ENCODE measurements at regions not wholly inside any gene's neighbourhood (a gene's known extent, or its start where the extent isn't known, plus 50 kb on each side); places are given as distances from the start of the nearest gene placed in this dataset.
"Not testable (repeated sequence)": the region's sequence is repeated elsewhere in the genome, so short reads cannot be mapped to it uniquely, and the experiment has no call there.

GRCh38 chr12:78269620-78270019, 438.9 kb downstream of the NAV3 start:
- Histone ChIP-seq H3K9me3 (ENCODE audit: control insufficient read depth in 5 of 5, low read length in 5 of 5) (no peaks in the 10 kb centered on the region), H3K4me1 (ENCODE audit: control insufficient read depth in 5 of 5, insufficient read depth in 5 of 5, low read length in 5 of 5) (no peaks in the 10 kb centered on the region), H3K9ac (ENCODE audit: low read length in 5 of 5) (no peak overlapping the region), H3K27ac (ENCODE audit: low read depth, low read length) (no peak overlapping the region), H3K4me3 (ENCODE audit: low read depth in 1 of 5, low read length in 5 of 5) (no peak overlapping the region), H3K27me3 (ENCODE audit: control insufficient read depth in 5 of 5, insufficient read depth in 4 of 5, low read length in 5 of 5) (no peaks in the 10 kb centered on the region), H3K36me3 (ENCODE audit: control insufficient read depth in 5 of 5, insufficient read depth in 5 of 5, low read length in 5 of 5) (no peaks in the 10 kb centered on the region)

DNA sequence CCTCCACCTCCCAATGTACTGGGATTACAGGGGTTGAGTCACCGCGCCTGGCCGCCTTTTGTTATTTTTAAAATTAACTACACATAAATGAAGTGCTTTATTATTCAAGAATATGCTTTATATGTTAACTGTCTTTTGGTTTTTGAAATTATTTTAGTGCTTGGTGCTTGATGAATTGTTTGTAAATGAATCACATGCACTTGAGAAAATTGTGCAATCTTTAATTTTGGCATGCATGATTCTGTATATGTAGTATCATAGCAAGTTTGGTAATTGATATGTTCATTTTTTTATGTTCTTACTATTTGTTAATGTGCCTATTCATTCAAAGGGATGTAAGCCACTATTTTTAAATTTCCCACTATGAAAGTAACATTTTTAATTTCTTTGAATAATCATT, 440.9 kb downstream of the NAV3 start:
- no peak overlapping the region for H3K4me3 ChIP-seq (ENCODE audit: low read depth in 1 of 5, low read length in 5 of 5)
- H3K27me3 ChIP-seq (ENCODE audit: control insufficient read depth in 5 of 5, insufficient read depth in 4 of 5, low read length in 5 of 5): no peaks in the 10 kb centered on the region
- H3K9me3 ChIP-seq (ENCODE audit: control insufficient read depth in 5 of 5, low read length in 5 of 5): no peaks in the 10 kb centered on the region
- no peak overlapping the region for H3K27ac ChIP-seq (ENCODE audit: low read depth, low read length)
- no peak overlapping the region for H3K9ac ChIP-seq (ENCODE audit: low read length in 5 of 5)
- H3K36me3 ChIP-seq (ENCODE audit: control insufficient read depth in 5 of 5, insufficient read depth in 5 of 5, low read length in 5 of 5): no peaks in the 10 kb centered on the region
- no peaks in the 10 kb centered on the region for H3K4me1 ChIP-seq (ENCODE audit: control insufficient read depth in 5 of 5, insufficient read depth in 5 of 5, low read length in 5 of 5)

GRCh38 chr12:78275886-78276285, 445.2 kb downstream of the NAV3 start:
- Histone ChIP-seq H3K9me3 (ENCODE audit: control insufficient read depth in 5 of 5, low read length in 5 of 5) (peaks cover 0 to 5% (median 0%) of the 10 kb centered on the region in 5 donors), H3K9ac (ENCODE audit: low read length in 5 of 5) (no peak overlapping the region), H3K27ac (ENCODE audit: low read depth, low read length) (no peak overlapping the region), H3K4me3 (ENCODE audit: low read depth in 1 of 5, low read length in 5 of 5) (no peak overlapping the region), H3K27me3 (ENCODE audit: control insufficient read depth in 5 of 5, insufficient read depth in 4 of 5, low read length in 5 of 5) (no peaks in the 10 kb centered on the region), H3K36me3 (ENCODE audit: control insufficient read depth in 5 of 5, insufficient read depth in 5 of 5, low read length in 5 of 5) (no peaks in the 10 kb centered on the region), H3K4me1 (ENCODE audit: control insufficient read depth in 5 of 5, insufficient read depth in 5 of 5, low read length in 5 of 5) (no peaks in the 10 kb centered on the region)

- Histone ChIP-seq H3K27me3 (ENCODE audit: control insufficient read depth in 5 of 5, insufficient read depth in 4 of 5, low read length in 5 of 5) (no peaks in the 10 kb centered on the region), H3K36me3 (ENCODE audit: control insufficient read depth in 5 of 5, insufficient read depth in 5 of 5, low read length in 5 of 5) (no peaks in the 10 kb centered on the region), H3K9ac (ENCODE audit: low read length in 5 of 5) (no peak overlapping the region), H3K27ac (ENCODE audit: low read depth, low read length) (no peak overlapping the region), H3K4me1 (ENCODE audit: control insufficient read depth in 5 of 5, insufficient read depth in 5 of 5, low read length in 5 of 5) (no peaks in the 10 kb centered on the region), H3K4me3 (ENCODE audit: low read depth in 1 of 5, low read length in 5 of 5) (no peak overlapping the region), H3K9me3 (ENCODE audit: control insufficient read depth in 5 of 5, low read length in 5 of 5) (peaks cover 0 to 5% (median 0%) of the 10 kb centered on the region in 5 donors)
Measured at GRCh38 chr12:78278706-78279190, 448.1 kb downstream of the NAV3 start.

DNA sequence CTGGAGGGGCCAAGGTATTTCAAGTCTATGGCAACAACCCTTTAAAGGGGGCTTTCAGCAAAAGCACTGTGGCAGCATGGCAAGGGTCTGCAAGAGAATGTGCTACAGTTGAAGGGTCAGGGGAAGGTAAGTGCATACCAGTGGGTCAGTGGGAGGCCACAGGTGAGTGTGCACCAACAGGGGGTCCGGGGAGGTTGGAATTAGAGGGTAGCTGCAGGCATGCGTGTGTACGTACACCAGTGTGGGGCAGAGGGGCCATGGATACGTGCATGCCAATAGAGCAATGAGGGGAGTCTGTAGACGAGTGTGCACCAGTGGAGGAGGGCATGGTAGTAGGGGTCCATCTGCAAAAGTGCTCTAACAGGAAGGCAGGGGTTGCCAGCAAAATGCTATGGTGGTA, 448.9 kb downstream of the NAV3 start:
- H3K27ac ChIP-seq (ENCODE audit: low read depth, low read length): no peak overlapping the region
- peaks cover 0 to 5% (median 0%) of the 10 kb centered on the region in 5 donors for H3K9me3 ChIP-seq (ENCODE audit: control insufficient read depth in 5 of 5, low read length in 5 of 5)
- H3K4me1 ChIP-seq (ENCODE audit: control insufficient read depth in 5 of 5, insufficient read depth in 5 of 5, low read length in 5 of 5): no peaks in the 10 kb centered on the region
- no peaks in the 10 kb centered on the region for H3K27me3 ChIP-seq (ENCODE audit: control insufficient read depth in 5 of 5, insufficient read depth in 4 of 5, low read length in 5 of 5)
- no peak overlapping the region for H3K4me3 ChIP-seq (ENCODE audit: low read depth in 1 of 5, low read length in 5 of 5)
- H3K9ac ChIP-seq (ENCODE audit: low read length in 5 of 5): no peak overlapping the region
- H3K36me3 ChIP-seq (ENCODE audit: control insufficient read depth in 5 of 5, insufficient read depth in 5 of 5, low read length in 5 of 5): no peaks in the 10 kb centered on the region

DNA sequence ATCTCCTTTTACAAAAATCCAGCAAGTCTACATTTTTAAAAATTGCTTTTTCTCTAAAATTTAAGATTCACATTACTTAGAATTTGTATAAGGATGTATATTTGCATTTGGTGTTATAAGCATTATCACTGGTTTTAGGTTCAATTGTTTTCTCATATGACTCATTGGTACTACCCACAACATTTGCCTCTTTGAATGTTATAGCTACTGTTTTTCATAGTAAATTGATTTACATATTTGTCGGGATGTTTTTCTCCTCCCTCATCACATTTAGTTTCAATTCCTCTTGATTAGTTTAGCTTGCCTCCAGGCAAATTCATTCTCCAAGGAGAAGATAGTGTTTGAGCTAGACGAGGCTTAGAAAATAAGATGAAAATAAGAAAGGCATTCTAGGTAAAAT, 450.4 kb downstream of the NAV3 start:
- not testable (repeated sequence) for H3K36me3 ChIP-seq (ENCODE audit: control insufficient read depth in 5 of 5, insufficient read depth in 5 of 5, low read length in 5 of 5); H3K27me3 ChIP-seq (ENCODE audit: control insufficient read depth in 5 of 5, insufficient read depth in 4 of 5, low read length in 5 of 5); H3K27ac ChIP-seq (ENCODE audit: low read depth, low read length); H3K9ac ChIP-seq (ENCODE audit: low read length in 5 of 5); H3K4me3 ChIP-seq (ENCODE audit: low read depth in 1 of 5, low read length in 5 of 5); H3K9me3 ChIP-seq (ENCODE audit: control insufficient read depth in 5 of 5, low read length in 5 of 5); H3K4me1 ChIP-seq (ENCODE audit: control insufficient read depth in 5 of 5, insufficient read depth in 5 of 5, low read length in 5 of 5)

DNA sequence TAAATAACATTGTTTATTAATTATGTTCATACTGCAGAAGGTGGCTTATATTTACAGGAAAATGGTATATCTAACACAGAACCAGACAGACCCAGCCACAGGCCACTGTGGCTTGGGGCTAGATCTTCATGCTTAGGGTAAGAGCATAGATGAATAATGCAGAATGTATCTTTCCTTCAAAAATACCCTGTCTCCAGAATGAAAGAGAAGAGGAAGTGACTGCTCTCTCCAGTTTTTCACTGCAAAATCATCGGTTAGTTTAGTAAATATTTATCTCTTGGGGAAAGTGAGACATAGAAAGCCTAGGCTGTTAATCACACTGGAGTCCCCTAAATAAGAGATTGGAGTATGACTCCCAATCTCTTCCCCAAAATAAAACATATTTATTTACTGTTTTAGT, 453.7 kb downstream of the NAV3 start:
- H3K27ac ChIP-seq (ENCODE audit: low read depth, low read length): no peak overlapping the region
- H3K9ac ChIP-seq (ENCODE audit: low read length in 5 of 5): no peak overlapping the region
- no peaks in the 10 kb centered on the region for H3K36me3 ChIP-seq (ENCODE audit: control insufficient read depth in 5 of 5, insufficient read depth in 5 of 5, low read length in 5 of 5)
- H3K4me1 ChIP-seq (ENCODE audit: control insufficient read depth in 5 of 5, insufficient read depth in 5 of 5, low read length in 5 of 5): no peaks in the 10 kb centered on the region
- H3K27me3 ChIP-seq (ENCODE audit: control insufficient read depth in 5 of 5, insufficient read depth in 4 of 5, low read length in 5 of 5): no peaks in the 10 kb centered on the region
- H3K9me3 ChIP-seq (ENCODE audit: control insufficient read depth in 5 of 5, low read length in 5 of 5): no peaks in the 10 kb centered on the region
- no peak overlapping the region for H3K4me3 ChIP-seq (ENCODE audit: low read depth in 1 of 5, low read length in 5 of 5)

- Histone ChIP-seq H3K27me3 (ENCODE audit: control insufficient read depth in 5 of 5, insufficient read depth in 4 of 5, low read length in 5 of 5) (no peaks in the 10 kb centered on the region), H3K27ac (ENCODE audit: low read depth, low read length) (no peak overlapping the region), H3K9me3 (ENCODE audit: control insufficient read depth in 5 of 5, low read length in 5 of 5) (no peaks in the 10 kb centered on the region), H3K36me3 (ENCODE audit: control insufficient read depth in 5 of 5, insufficient read depth in 5 of 5, low read length in 5 of 5) (no peaks in the 10 kb centered on the region), H3K4me1 (ENCODE audit: control insufficient read depth in 5 of 5, insufficient read depth in 5 of 5, low read length in 5 of 5) (peaks cover 0 to 5% (median 0%) of the 10 kb centered on the region in 5 donors), H3K4me3 (ENCODE audit: low read depth in 1 of 5, low read length in 5 of 5) (no peak overlapping the region), H3K9ac (ENCODE audit: low read length in 5 of 5) (no peak overlapping the region)
Measured at GRCh38 chr12:78290606-78291345, 460.1 kb downstream of the NAV3 start.

GRCh38 chr12:78293059-78293686, 462.5 kb downstream of the NAV3 start:
- Histone ChIP-seq H3K4me1 (ENCODE audit: control insufficient read depth in 5 of 5, insufficient read depth in 5 of 5, low read length in 5 of 5) (peaks cover 0 to 5% (median 0%) of the 10 kb centered on the region in 5 donors), H3K4me3 (ENCODE audit: low read depth in 1 of 5, low read length in 5 of 5) (no peak overlapping the region), H3K9ac (ENCODE audit: low read length in 5 of 5) (no peak overlapping the region), H3K36me3 (ENCODE audit: control insufficient read depth in 5 of 5, insufficient read depth in 5 of 5, low read length in 5 of 5) (no peaks in the 10 kb centered on the region), H3K27me3 (ENCODE audit: control insufficient read depth in 5 of 5, insufficient read depth in 4 of 5, low read length in 5 of 5) (no peaks in the 10 kb centered on the region), H3K9me3 (ENCODE audit: control insufficient read depth in 5 of 5, low read length in 5 of 5) (no peaks in the 10 kb centered on the region), H3K27ac (ENCODE audit: low read depth, low read length) (no peak overlapping the region)

GRCh38 chr12:78301282-78301681, 470.6 kb downstream of the NAV3 start:
- H3K4me3 ChIP-seq (ENCODE audit: low read depth in 1 of 5, low read length in 5 of 5); H3K27ac ChIP-seq (ENCODE audit: low read depth, low read length); H3K9me3 ChIP-seq (ENCODE audit: control insufficient read depth in 5 of 5, low read length in 5 of 5); H3K9ac ChIP-seq (ENCODE audit: low read length in 5 of 5); H3K4me1 ChIP-seq (ENCODE audit: control insufficient read depth in 5 of 5, insufficient read depth in 5 of 5, low read length in 5 of 5); H3K27me3 ChIP-seq (ENCODE audit: control insufficient read depth in 5 of 5, insufficient read depth in 4 of 5, low read length in 5 of 5); H3K36me3 ChIP-seq (ENCODE audit: control insufficient read depth in 5 of 5, insufficient read depth in 5 of 5, low read length in 5 of 5): not testable (repeated sequence)
